SK-N-SH (cell line): ENCODE measurements at regions not wholly inside any gene's neighbourhood (a gene's known extent, or its start where the extent isn't known, plus 50 kb on each side); places are given as distances from the start of the nearest gene placed in this dataset.

Source experiments
- CTCF ChIA-PET: fragments of 300-600, 350-600 bp; formaldehyde crosslinking; extraction: SDS; loops from one replicate; lab custom pipeline; 2021; lab: Yijun Ruan, JAX
- POLR2A ChIA-PET: fragments of 350-600 bp; sonication (Branson Sonifier 250); formaldehyde crosslinking; extraction: SDS; loops from one replicate; lab custom pipeline; 2020; ENCODE audit warnings: antibody characterized with exemption, inconsistent platforms; lab: Yijun Ruan, JAX
- DNase-seq: peaks from one replicate; pipeline ENCODE4 v3.0.0; 2012
- H2AFZ ChIP-seq: fragments of 200-600 bp; sonication (generic); 2 replicates; pipeline ENCODE4 v1.8.1; 2016; ENCODE audit warnings: antibody characterized with exemption, mild to moderate bottlenecking, low read depth
- H3F3A ChIP-seq: fragments of 200-600 bp; sonication (generic); replicated peaks from 2 replicates; pipeline ENCODE3; 2016; ENCODE audit warnings: antibody characterized with exemption, mild to moderate bottlenecking; ENCODE audit not compliant: insufficient read depth
- H3K27ac ChIP-seq, 2 experiments: fragments of 200-500 bp in 1 of 2; fragments of 200-600 bp in 1 of 2; sonication (Bioruptor generic) in 1 of 2; sonication (generic), shearing (Covaris generic) in 1 of 2; 2 replicates each; pipeline versions ENCODE4 v1.5.1 to v1.6.1; 2014 to 2016; ENCODE audit warnings: low read depth in 2 of 2, inconsistent platforms in 1 of 2, low read length in 1 of 2, mild to moderate bottlenecking in 1 of 2, mixed read lengths in 1 of 2
- H3K27me3 ChIP-seq: fragments of 200-600 bp; sonication (generic), shearing (Covaris generic); 2 replicates; pipeline ENCODE4 v1.6.1; 2016; ENCODE audit warnings: mixed run types; ENCODE audit not compliant: insufficient read depth
- H3K36me3 ChIP-seq, 2 experiments: fragments of 200-500 bp in 1 of 2; fragments of 200-600 bp in 1 of 2; sonication (Bioruptor generic) in 1 of 2; sonication (generic) in 1 of 2; replicated peaks in 1 of 2; 2 replicates each; pipeline versions ENCODE3 to v1.5.1; 2014 to 2016; ENCODE audit warnings: low read length in 1 of 2, mild to moderate bottlenecking in 1 of 2; ENCODE audit not compliant: insufficient read depth in 2 of 2, control insufficient read depth in 1 of 2
- H3K4me1 ChIP-seq, 2 experiments: fragments of 200-500 bp in 1 of 2; fragments of 200-600 bp in 1 of 2; sonication (Bioruptor generic) in 1 of 2; sonication (generic), shearing (Covaris generic) in 1 of 2; 2 replicates each; pipeline versions ENCODE4 v1.5.1 to v1.6.1; 2014 to 2016; ENCODE audit warnings: low read depth in 1 of 2, low read length in 1 of 2, mixed run types in 1 of 2; ENCODE audit not compliant: insufficient read depth in 2 of 2, control insufficient read depth in 1 of 2
- H3K4me2 ChIP-seq: fragments of 200-600 bp; sonication (generic), shearing (Covaris generic); 2 replicates; pipeline ENCODE4 v1.6.1; 2017; ENCODE audit warnings: mixed run types
- H3K4me3 ChIP-seq, 2 experiments: fragments of 200-500 bp in 1 of 2; fragments of 200-600 bp in 1 of 2; sonication (Bioruptor generic) in 1 of 2; sonication (generic), shearing (Covaris generic) in 1 of 2; 2 replicates each; pipeline versions ENCODE4 v1.5.1 to v1.8.1; 2014 to 2016; ENCODE audit warnings: low read depth in 2 of 2, inconsistent platforms in 1 of 2, low read length in 1 of 2, mild to moderate bottlenecking in 1 of 2, mixed read lengths in 1 of 2, moderate library complexity in 1 of 2
- H3K79me2 ChIP-seq: fragments of 200-600 bp; sonication (generic); 2 replicates; pipeline ENCODE4 v1.8.1; 2017; ENCODE audit warnings: mild to moderate bottlenecking; ENCODE audit not compliant: insufficient read depth
- H3K9ac ChIP-seq: fragments of 200-600 bp; sonication (generic); 2 replicates; pipeline ENCODE4 v1.6.1; 2017; ENCODE audit warnings: mixed run types
- H3K9me2 ChIP-seq: fragments of 200-600 bp; sonication (generic); 2 replicates; pipeline ENCODE4 v1.6.1; 2017; ENCODE audit warnings: mixed run types
- H3K9me3 ChIP-seq: fragments of 200-600 bp; sonication (generic); 2 replicates; pipeline ENCODE4 v1.6.1; 2017; ENCODE audit warnings: mixed run types, mild to moderate bottlenecking, moderate library complexity
- H4K20me1 ChIP-seq: fragments of 200-600 bp; sonication (generic); 2 replicates; pipeline ENCODE4 v1.6.1; 2017; ENCODE audit warnings: mild to moderate bottlenecking, mixed run types; ENCODE audit not compliant: insufficient read depth
- ELF1 ChIP-seq: IDR thresholded peaks from 2 replicates; pipeline ENCODE4 v1.4.0; 2012
- FOSL2 ChIP-seq: IDR thresholded peaks from 2 replicates; pipeline ENCODE4 v1.4.0; 2012; ENCODE audit warnings: low read depth, mild to moderate bottlenecking, moderate library complexity, borderline replicate concordance
- FOXJ3 ChIP-seq: sonication (generic); formaldehyde crosslinking; IDR thresholded peaks from 2 replicates; pipeline ENCODE4 v1.5.1; 2020; ENCODE audit warnings: mild to moderate bottlenecking, missing genetic modification reagents
- FOXM1 ChIP-seq: IDR thresholded peaks from 2 replicates; pipeline ENCODE4 v1.4.0; 2012; ENCODE audit warnings: low read depth, mild to moderate bottlenecking
- GABPA ChIP-seq: IDR thresholded peaks from 2 replicates; pipeline ENCODE4 v1.4.0; 2012; ENCODE audit warnings: low read depth, mild to moderate bottlenecking
- GATA2 ChIP-seq: sonication (generic); formaldehyde crosslinking; IDR thresholded peaks from 2 replicates; pipeline ENCODE4 v1.5.0; 2020; ENCODE audit warnings: mild to moderate bottlenecking, missing genetic modification reagents
- JUND ChIP-seq: IDR thresholded peaks from 2 replicates; pipeline ENCODE4 v1.4.0; 2012
- MXI1 ChIP-seq: IDR thresholded peaks from 2 replicates; pipeline ENCODE4 v1.6.1; 2012; ENCODE audit warnings: mild to moderate bottlenecking, low read depth, low read length, improper control_type of control experiment
- NFIC ChIP-seq: IDR thresholded peaks from 2 replicates; pipeline ENCODE4 v1.4.0; 2012; ENCODE audit warnings: borderline replicate concordance
- PBX3 ChIP-seq: IDR thresholded peaks from 2 replicates; pipeline ENCODE4; 2012
- POLR2AphosphoS5 ChIP-seq: IDR thresholded peaks from 2 replicates; pipeline ENCODE4 v1.6.1; 2012; ENCODE audit warnings: low read depth, low read length
- RAD21 ChIP-seq: IDR thresholded peaks from 2 replicates; pipeline ENCODE4 v1.6.1; 2012; ENCODE audit warnings: mild to moderate bottlenecking, low read length
- RCOR1 ChIP-seq: fragments of 150-350 bp; IDR thresholded peaks from 2 replicates; pipeline ENCODE4 v1.6.1; 2017; ENCODE audit warnings: antibody characterized with exemption, low read length
- RFX5 ChIP-seq: IDR thresholded peaks from 2 replicates; pipeline ENCODE4 v1.6.1; 2012; ENCODE audit warnings: mild to moderate bottlenecking, improper control_type of control experiment, low read length
- SIN3A ChIP-seq: IDR thresholded peaks from 2 replicates; pipeline ENCODE4 v1.6.1; 2012; ENCODE audit warnings: low read depth, mild to moderate bottlenecking, low read length, moderate library complexity, borderline replicate concordance
- SMC3 ChIP-seq: IDR thresholded peaks from 2 replicates; pipeline ENCODE4 v1.6.1; 2012; ENCODE audit warnings: low read depth, low read length, improper control_type of control experiment
- TCF12 ChIP-seq: IDR thresholded peaks from 2 replicates; pipeline ENCODE4 v1.4.0; 2012
- TEAD4 ChIP-seq: IDR thresholded peaks from 2 replicates; pipeline ENCODE4 v1.4.0; 2012; ENCODE audit warnings: mild to moderate bottlenecking, borderline replicate concordance; ENCODE audit not compliant: insufficient read depth
- ZBTB33 ChIP-seq: IDR thresholded peaks from 2 replicates; pipeline ENCODE4 v1.4.0; 2012; ENCODE audit warnings: low read depth, borderline replicate concordance
- WGBS: methylation state at CpG from one replicate; pipeline ENCODE4 v1.1.6; 2017; ENCODE audit warnings: low lambda C conversion rate; 5-methylcytosine and 5-hydroxymethylcytosine counted together
- TF ChIP-seq, protein P1 (sequence below): IDR thresholded peaks from 2 replicates; pipeline ENCODE4 v1.4.0; 2012; ENCODE audit warnings: low read depth
- TF ChIP-seq, protein P2 (sequence below): fragments of 200-600 bp; sonication (generic); IDR thresholded peaks from 2 replicates; pipeline ENCODE4 v1.6.1; 2017; ENCODE audit warnings: antibody characterized with exemption, mild to moderate bottlenecking, moderate library complexity

GRCh38 chr18:53799134-53799533, 425.3 kb downstream of the MBD2 start:
- H3K79me2 ChIP-seq: no peaks in the 10 kb centered on the region
- CTCF ChIA-PET: interaction anchor here (1.0 kb wide), 1 partner anchor 15 kb away, joined by 3 read pairs; no protein-coding TSS in a partner anchor

GRCh38 chr18:53798516-53798915, 426.0 kb downstream of the MBD2 start:
- DNase-seq: no peak
- Histone ChIP-seq H3K4me3 (no peak overlapping the region), H3K9me2 (no peaks in the 10 kb centered on the region), H3F3A (no peaks in the 10 kb centered on the region), H3K27me3 (no peaks in the 10 kb centered on the region), H4K20me1 (no peaks in the 10 kb centered on the region), H2AFZ (no peak overlapping the region), H3K4me2 (no peak overlapping the region), H3K27ac (no peak overlapping the region), H3K4me1 (no peaks in the 10 kb centered on the region), H3K9me3 (no peaks in the 10 kb centered on the region), H3K9ac (no peak overlapping the region), H3K36me3 (no peaks in the 10 kb centered on the region), H3K79me2 (no peaks in the 10 kb centered on the region)
- ChIA-PET POLR2A (no interaction called here), CTCF (interaction anchor here (1.0 kb wide), 1 partner anchor 14 kb away, joined by 3 read pairs; no protein-coding TSS in a partner anchor)
- WGBS: 31% methylated on average over 1 of the region's 1 CpG
- no peak for TF ChIP-seq NFIC
- TF ChIP-seq GABPA: no peak
- TF ChIP-seq RFX5: no peak
- TF ChIP-seq PBX3: no peak
- TF ChIP-seq POLR2AphosphoS5: no peak
- TF ChIP-seq, protein P1, sequence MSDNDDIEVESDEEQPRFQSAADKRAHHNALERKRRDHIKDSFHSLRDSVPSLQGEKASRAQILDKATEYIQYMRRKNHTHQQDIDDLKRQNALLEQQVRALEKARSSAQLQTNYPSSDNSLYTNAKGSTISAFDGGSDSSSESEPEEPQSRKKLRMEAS: no peak
- no peak for TF ChIP-seq FOXM1
- TF ChIP-seq FOSL2: no peak
- no peak for TF ChIP-seq ELF1
- no peak for TF ChIP-seq FOXJ3 (CRISPR knock-in tag)
- TF ChIP-seq MXI1: no peak
- TF ChIP-seq, protein P2, sequence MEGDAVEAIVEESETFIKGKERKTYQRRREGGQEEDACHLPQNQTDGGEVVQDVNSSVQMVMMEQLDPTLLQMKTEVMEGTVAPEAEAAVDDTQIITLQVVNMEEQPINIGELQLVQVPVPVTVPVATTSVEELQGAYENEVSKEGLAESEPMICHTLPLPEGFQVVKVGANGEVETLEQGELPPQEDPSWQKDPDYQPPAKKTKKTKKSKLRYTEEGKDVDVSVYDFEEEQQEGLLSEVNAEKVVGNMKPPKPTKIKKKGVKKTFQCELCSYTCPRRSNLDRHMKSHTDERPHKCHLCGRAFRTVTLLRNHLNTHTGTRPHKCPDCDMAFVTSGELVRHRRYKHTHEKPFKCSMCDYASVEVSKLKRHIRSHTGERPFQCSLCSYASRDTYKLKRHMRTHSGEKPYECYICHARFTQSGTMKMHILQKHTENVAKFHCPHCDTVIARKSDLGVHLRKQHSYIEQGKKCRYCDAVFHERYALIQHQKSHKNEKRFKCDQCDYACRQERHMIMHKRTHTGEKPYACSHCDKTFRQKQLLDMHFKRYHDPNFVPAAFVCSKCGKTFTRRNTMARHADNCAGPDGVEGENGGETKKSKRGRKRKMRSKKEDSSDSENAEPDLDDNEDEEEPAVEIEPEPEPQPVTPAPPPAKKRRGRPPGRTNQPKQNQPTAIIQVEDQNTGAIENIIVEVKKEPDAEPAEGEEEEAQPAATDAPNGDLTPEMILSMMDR: no peak
- TF ChIP-seq GATA2 (CRISPR knock-in tag): no peak
- TF ChIP-seq ZBTB33: no peak
- no peak for TF ChIP-seq TEAD4
- TF ChIP-seq RAD21: no peak
- no peak for TF ChIP-seq SIN3A
- TF ChIP-seq JUND: no peak
- no peak for TF ChIP-seq SMC3

More at GRCh38 chr18:53799134-53799533, 425.3 kb downstream of the MBD2 start:
- Histone ChIP-seq H3K4me2 (no peak overlapping the region), H3K9ac (no peak overlapping the region), H4K20me1 (no peaks in the 10 kb centered on the region), H2AFZ (no peak overlapping the region), H3F3A (no peaks in the 10 kb centered on the region), H3K27ac (no peak overlapping the region), H3K9me3 (no peaks in the 10 kb centered on the region), H3K9me2 (no peaks in the 10 kb centered on the region), H3K4me1 (no peaks in the 10 kb centered on the region), H3K36me3 (no peaks in the 10 kb centered on the region), H3K4me3 (no peak overlapping the region), H3K27me3 (no peaks in the 10 kb centered on the region)
- TF ChIP-seq RCOR1 (no peak), TCF12 (no peak)
- no peak for DNase-seq
- POLR2A ChIA-PET: no interaction called here
